AG09309 (cell line): ENCODE measurements at regions not wholly inside any gene's neighbourhood (a gene's known extent, or its start where the extent isn't known, plus 50 kb on each side); places are given as distances from the start of the nearest gene placed in this dataset.

Experiments used
- DNase-seq: peaks from one replicate; pipeline ENCODE4 v3.0.0-alpha.2; 2010; ENCODE audit warnings: low read depth
- H3K4me3 ChIP-seq: 2 replicates; pipeline ENCODE4 v1.5.1; 2011; ENCODE audit warnings: mild to moderate bottlenecking, low read depth, low read length, moderate library complexity; ENCODE audit not compliant: control insufficient read depth
- CTCF ChIP-seq: IDR thresholded peaks from 2 replicates; pipeline ENCODE4 v1.5.1; 2011; ENCODE audit warnings: mild to moderate bottlenecking, low read depth, low read length, inconsistent platforms; ENCODE audit not compliant: insufficient read depth, control insufficient read depth; ENCODE audit errors: missing control alignments

GRCh38 chr13:65488606-65489005 lies 1741.5 kb downstream of the PCDH9 start:
- DNase-seq: no peak
- no peak for TF ChIP-seq CTCF
- H3K4me3 ChIP-seq: no peak overlapping the region

- no peak for DNase-seq
- H3K4me3 ChIP-seq: no peak overlapping the region
- no peak for TF ChIP-seq CTCF
These were observed 1750.4 kb downstream of the PCDH9 start for GRCh38 chr13:65479692-65480091.

GRCh38 chr13:65473196-65473595 lies 1756.9 kb downstream of the PCDH9 start:
- no peak for TF ChIP-seq CTCF

GRCh38 chr13:65472336-65472735 lies 1757.8 kb downstream of the PCDH9 start:
- H3K4me3 ChIP-seq: no peak overlapping the region
- DNase-seq: peak; percentile 24
- TF ChIP-seq CTCF: no peak

More at GRCh38 chr13:65473196-65473595, 1756.9 kb downstream of the PCDH9 start:
- DNase-seq: no peak
- H3K4me3 ChIP-seq: no peak overlapping the region

GRCh38 chr13:65470781-65471180 lies 1759.4 kb downstream of the PCDH9 start:
- DNase-seq: no peak
- H3K4me3 ChIP-seq: no peak overlapping the region
- no peak for TF ChIP-seq CTCF

- TF ChIP-seq CTCF: no peak
- no peak overlapping the region for H3K4me3 ChIP-seq
- DNase-seq: peak; percentile 1
These were observed 1761.5 kb downstream of the PCDH9 start for GRCh38 chr13:65468628-65469027.

- no peak overlapping the region for H3K4me3 ChIP-seq
- no peak for DNase-seq
- no peak for TF ChIP-seq CTCF
These were observed 1768.5 kb downstream of the PCDH9 start for GRCh38 chr13:65461590-65461989.
